ENCODE measurements at regions not wholly inside any gene's neighbourhood (a gene's known extent, or its start where the extent isn't known, plus 50 kb on each side); places are given as distances from the start of the nearest gene placed in this dataset.

- Histone ChIP-seq H3K4me3 (no peak overlapping the region), H3K27ac (no peak overlapping the region), H3K4me1 (no peaks in the 10 kb centered on the region), H3K9me3 (no peaks in the 10 kb centered on the region), H3K36me3 (no peaks in the 10 kb centered on the region), H3K27me3 (no peaks in the 10 kb centered on the region)
- intact Hi-C loops (cut with DNase I): no loop called here
- no peak for DNase-seq
- WGBS, 2 donors: 40 to 56% methylated on average over 1 of the region's 1 CpG
- TF ChIP-seq, protein P1, sequence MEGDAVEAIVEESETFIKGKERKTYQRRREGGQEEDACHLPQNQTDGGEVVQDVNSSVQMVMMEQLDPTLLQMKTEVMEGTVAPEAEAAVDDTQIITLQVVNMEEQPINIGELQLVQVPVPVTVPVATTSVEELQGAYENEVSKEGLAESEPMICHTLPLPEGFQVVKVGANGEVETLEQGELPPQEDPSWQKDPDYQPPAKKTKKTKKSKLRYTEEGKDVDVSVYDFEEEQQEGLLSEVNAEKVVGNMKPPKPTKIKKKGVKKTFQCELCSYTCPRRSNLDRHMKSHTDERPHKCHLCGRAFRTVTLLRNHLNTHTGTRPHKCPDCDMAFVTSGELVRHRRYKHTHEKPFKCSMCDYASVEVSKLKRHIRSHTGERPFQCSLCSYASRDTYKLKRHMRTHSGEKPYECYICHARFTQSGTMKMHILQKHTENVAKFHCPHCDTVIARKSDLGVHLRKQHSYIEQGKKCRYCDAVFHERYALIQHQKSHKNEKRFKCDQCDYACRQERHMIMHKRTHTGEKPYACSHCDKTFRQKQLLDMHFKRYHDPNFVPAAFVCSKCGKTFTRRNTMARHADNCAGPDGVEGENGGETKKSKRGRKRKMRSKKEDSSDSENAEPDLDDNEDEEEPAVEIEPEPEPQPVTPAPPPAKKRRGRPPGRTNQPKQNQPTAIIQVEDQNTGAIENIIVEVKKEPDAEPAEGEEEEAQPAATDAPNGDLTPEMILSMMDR (IDR thresholded peaks at IDR 0.05): no peak
- TF ChIP-seq EP300 (IDR thresholded peaks at IDR 0.05) (no peak), POLR2A (IDR thresholded peaks at IDR 0.05) (no peak)
Observed at GRCh38 chr12:97151481-97151880, 244.4 kb downstream of the NEDD1 start.

DNA sequence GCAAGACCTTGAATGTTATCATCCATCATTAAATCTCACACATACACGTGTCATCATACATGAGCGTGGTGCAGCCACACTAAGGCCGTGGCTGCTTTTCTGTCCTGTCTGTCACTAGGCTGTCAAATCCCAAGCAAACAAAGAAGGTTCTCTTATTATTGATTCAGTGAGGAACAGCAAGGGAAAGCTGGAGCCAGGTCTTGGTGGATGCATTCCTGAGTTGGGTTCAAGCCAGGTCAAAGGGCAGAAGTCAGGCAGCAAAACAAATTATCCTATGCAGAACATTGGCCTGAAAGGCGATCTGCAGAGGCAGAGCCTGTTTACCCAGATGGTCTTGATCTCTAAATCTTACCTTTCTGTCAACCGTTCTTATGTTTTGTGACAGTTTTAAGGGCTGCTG, 252.3 kb downstream of the NEDD1 start:
- WGBS, 2 donors: 36 to 56% methylated on average over 5 of the region's 5 CpGs
- TF ChIP-seq EP300 (IDR thresholded peaks at IDR 0.05): no peak
- TF ChIP-seq, protein P1 (IDR thresholded peaks at IDR 0.05): no peak
- TF ChIP-seq POLR2A (IDR thresholded peaks at IDR 0.05): no peak
- no peak for TF ChIP-seq POLR2AphosphoS5 (IDR thresholded peaks at IDR 0.05)
- intact Hi-C loops (cut with DNase I): no loop called here
- no peak overlapping the region for H3K27ac ChIP-seq
- no peak overlapping the region for H3K4me3 ChIP-seq
- H3K4me1 ChIP-seq: no peaks in the 10 kb centered on the region
- no peaks in the 10 kb centered on the region for H3K36me3 ChIP-seq
- H3K27me3 ChIP-seq: no peaks in the 10 kb centered on the region
- no peaks in the 10 kb centered on the region for H3K9me3 ChIP-seq
- DNase-seq: no peak

DNA sequence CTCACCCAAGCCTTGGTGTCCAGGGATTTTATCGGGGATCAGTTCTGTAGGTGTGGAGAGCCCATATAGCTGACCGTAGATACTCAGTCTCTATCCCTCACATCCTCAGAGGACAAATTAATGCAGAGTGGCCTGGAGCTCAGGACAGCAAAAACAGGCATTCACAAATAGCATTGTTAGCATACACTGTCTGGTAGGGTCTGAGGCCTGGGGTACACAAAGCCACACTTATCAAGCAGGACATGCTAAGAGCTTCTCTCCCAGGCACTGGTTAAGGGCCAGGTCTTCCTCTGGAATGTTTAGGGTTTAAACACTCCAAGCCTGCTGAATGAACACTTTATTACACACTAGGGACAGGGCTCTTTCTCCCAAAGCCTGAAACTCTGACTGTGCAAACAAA, 253.2 kb downstream of the NEDD1 start:
- no peak overlapping the region for H3K27ac ChIP-seq
- intact Hi-C loops (cut with DNase I): no loop called here
- no peaks in the 10 kb centered on the region for H3K36me3 ChIP-seq
- WGBS, 2 donors: 89 to 90% methylated on average over 2 of the region's 2 CpGs
- H3K4me1 ChIP-seq: no peaks in the 10 kb centered on the region
- no peak for DNase-seq
- TF ChIP-seq POLR2AphosphoS5 (IDR thresholded peaks at IDR 0.05) (no peak), EP300 (IDR thresholded peaks at IDR 0.05) (no peak), POLR2A (IDR thresholded peaks at IDR 0.05) (no peak)
- TF ChIP-seq, protein P1 (IDR thresholded peaks at IDR 0.05): no peak
- no peaks in the 10 kb centered on the region for H3K9me3 ChIP-seq
- no peaks in the 10 kb centered on the region for H3K27me3 ChIP-seq
- no peak overlapping the region for H3K4me3 ChIP-seq

- no peaks in the 10 kb centered on the region for H3K27me3 ChIP-seq
- WGBS, 2 donors: 55 to 70% methylated on average over 1 of the region's 1 CpG
- no peak for DNase-seq
- no peak overlapping the region for H3K4me3 ChIP-seq
- no peaks in the 10 kb centered on the region for H3K9me3 ChIP-seq
- H3K4me1 ChIP-seq: no peaks in the 10 kb centered on the region
- H3K27ac ChIP-seq: no peak overlapping the region
- no peaks in the 10 kb centered on the region for H3K36me3 ChIP-seq
- TF ChIP-seq, protein P1 (IDR thresholded peaks at IDR 0.05): no peak
- no peak for TF ChIP-seq POLR2AphosphoS5 (IDR thresholded peaks at IDR 0.05)
- no peak for TF ChIP-seq POLR2A (IDR thresholded peaks at IDR 0.05)
- no peak for TF ChIP-seq EP300 (IDR thresholded peaks at IDR 0.05)
- intact Hi-C loops (cut with DNase I): no loop called here
Observed at GRCh38 chr12:97162173-97162572, 255.1 kb downstream of the NEDD1 start.

DNA sequence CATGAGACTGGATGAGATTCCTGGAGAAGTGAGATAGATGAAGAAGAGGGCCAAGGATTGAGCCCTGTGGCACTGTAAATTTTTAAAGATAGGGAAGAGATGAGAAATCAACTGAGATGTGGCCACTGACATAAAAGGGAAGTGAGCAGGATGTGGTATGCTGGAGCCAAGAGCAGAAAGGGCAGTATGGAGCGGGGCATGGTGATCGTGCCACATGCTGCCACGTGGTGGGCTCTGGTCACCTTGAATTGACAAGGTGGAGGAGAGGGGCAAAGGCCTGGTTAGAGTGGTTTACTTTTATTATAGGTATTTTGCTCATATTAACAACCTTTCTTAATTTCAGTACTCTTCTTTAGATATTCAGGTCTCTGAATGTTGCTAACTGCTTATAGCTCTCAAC, 257.9 kb downstream of the NEDD1 start:
- no peak for DNase-seq
- WGBS, 2 donors: 50 to 73% methylated on average over 3 of the region's 3 CpGs
- intact Hi-C loops (cut with DNase I): no loop called here
- Histone ChIP-seq H3K4me1 (no peaks in the 10 kb centered on the region), H3K4me3 (no peak overlapping the region), H3K27me3 (no peaks in the 10 kb centered on the region), H3K9me3 (no peaks in the 10 kb centered on the region), H3K36me3 (no peaks in the 10 kb centered on the region), H3K27ac (no peak overlapping the region)
- TF ChIP-seq EP300 (IDR thresholded peaks at IDR 0.05): no peak
- no peak for TF ChIP-seq POLR2AphosphoS5 (IDR thresholded peaks at IDR 0.05)

Measured in sigmoid colon (tissue), 6 donors.